ENCODE measurements at regions not wholly inside any gene's neighbourhood (a gene's known extent, or its start where the extent isn't known, plus 50 kb on each side); places are given as distances from the start of the nearest gene placed in this dataset.

DNA sequence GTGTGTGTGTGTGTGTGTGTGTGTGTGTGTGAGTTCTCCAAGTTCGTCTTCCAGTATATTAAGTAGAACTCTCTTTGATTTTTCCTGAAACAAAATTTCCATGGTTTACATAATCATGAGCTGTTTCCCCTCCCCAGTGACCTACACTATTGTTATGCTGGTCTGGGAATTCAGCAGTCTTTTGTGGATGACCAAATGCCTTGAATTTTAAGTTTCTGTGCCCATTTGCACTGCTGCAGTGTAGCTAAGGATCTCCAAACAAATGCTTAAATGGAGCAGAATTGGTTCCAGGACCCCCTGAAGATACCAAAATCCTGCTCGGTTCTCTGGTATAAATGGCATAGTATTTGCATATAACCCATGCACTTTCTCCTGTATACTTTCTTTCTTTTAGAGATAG is 77.2 kb upstream of the SLC34A2 start:
- no peak for DNase-seq (ENCODE audit: low spot score)

DNA sequence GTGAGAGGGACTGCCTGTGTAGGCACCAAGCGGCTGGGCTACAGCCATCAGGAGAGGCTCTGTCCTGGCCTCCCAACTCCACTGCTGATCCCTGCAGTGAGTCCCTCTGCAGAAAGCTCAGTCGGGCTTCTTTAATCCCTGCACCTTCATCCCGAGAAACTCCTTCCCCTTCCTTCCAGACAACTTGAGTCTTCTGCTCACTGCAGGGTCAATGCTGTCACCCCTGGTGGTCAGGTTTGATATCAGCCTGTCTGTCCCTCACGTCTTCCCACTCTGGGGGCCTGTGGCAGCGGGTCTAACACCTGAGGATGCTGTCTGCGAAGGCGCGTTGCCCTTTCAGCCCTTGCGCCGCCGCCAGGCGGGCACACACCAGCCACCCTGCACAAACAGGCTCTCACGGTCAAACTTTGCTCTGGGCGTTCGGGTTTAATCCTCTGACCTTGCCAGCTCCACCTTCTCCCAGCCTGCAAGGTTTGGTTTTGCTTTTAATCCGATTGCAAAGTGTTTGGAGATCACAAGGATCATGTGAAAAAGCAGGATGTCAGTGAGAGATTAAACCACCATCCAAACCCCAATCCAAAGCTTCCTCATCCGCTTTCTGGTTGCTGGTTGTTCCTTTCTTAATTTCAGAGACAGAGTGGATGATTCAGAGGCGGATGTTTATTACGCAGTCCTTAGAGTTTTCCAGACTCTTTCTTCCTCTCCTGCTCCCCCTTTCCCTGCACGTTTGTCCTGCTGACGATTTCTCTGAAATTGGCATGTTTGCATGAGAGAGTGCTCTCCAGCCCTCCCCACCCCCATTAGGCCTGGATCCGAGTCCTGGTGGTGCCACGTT is 74.8 kb upstream of the SLC34A2 start:
- DNase-seq (ENCODE audit: low spot score), result no peak

DNA sequence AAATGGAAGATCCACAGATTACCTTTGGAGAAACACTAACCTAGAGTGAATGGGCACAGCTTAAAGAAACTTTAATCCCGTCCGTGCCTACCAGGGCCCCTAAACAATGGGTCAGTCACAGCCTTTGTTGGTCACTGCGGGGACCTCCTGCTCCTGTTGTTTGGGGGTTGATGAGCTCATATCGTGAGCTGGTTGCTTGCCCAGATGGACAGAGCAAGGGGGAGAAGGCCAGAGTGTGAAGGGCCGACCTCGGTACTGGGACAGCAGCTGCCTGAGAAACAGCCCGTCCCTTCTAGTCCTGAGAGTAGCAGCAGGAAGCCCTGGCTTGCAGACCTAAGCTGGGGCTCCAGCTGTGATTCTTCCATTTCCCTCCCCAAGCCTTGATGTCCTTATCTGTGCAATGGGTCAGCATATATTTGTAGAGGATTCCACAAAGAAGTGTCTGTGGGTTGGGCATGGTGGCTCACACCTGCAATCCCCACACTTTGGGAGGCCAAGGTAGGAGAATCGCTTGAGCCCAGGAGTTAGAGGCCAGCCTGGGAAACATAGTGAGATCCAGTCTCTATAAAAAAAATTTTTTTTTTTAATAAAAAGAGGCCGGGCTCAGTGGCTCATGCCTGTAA is 69.6 kb upstream of the SLC34A2 start:
- DNase-seq (ENCODE audit: low spot score), result no peak

DNA sequence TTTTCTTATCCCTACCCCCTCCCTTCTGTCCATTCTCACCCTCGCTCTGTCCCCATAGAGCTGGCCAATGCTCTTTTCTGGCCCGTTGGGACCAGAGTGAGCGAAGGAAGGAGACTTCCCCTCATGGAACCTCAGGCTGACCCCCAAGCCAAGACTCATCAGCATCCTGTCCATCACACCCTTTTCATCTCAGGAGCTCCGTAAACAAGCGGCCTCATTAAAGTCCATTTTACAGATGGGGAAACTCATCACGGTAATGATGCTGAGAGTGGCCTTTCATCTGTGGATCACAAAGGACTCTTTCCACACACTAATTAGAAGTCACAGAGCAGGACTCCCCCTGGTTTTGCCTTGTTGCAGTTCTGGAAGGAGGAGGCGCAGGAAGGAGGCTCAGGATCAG is 67.4 kb upstream of the SLC34A2 start:
- DNase-seq (ENCODE audit: low spot score), result no peak

DNA sequence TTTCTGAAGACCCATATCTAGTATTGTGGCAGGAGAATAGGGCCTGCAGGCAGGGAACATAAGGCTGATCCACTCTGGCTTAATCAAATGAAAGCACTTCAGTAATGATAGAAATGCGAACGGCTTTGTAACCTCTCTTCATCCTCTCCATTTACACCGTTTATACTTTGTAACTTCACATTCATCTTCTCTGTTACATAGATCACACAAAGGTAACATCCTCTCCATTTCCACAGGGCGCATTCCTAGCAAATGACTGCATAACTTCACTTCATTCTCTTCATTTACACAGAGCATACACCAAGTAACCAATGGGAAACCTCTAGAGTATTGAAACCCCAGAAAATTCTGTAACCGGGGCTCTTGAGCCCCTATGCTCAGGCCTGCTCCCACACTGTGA is 65.5 kb upstream of the SLC34A2 start:
- DNase-seq (ENCODE audit: low spot score), result no peak

DNA sequence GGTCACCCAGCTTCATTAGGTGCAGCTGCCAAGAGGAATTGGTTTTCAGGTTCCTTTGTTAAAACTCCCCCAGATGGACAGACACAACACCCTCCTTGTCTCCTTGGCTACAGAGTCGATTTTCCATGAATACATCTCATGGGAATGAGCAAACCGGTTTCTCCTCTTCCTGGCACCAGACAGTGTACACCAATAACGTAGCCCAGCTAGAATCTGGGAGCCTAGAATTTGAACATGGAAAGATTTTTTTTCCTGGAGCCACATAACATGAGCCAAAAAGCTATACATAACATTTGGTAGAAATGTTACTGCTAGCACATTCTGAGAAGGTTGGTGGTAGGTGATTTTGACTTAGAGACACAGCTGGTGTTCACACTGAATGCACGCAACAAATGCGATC is 62.9 kb upstream of the SLC34A2 start:
- no peak for DNase-seq (ENCODE audit: low spot score)

All from H4 (cell line).